ENCODE measurements at regions not wholly inside any gene's neighbourhood (a gene's known extent, or its start where the extent isn't known, plus 50 kb on each side); places are given as distances from the start of the nearest gene placed in this dataset.

DNA sequence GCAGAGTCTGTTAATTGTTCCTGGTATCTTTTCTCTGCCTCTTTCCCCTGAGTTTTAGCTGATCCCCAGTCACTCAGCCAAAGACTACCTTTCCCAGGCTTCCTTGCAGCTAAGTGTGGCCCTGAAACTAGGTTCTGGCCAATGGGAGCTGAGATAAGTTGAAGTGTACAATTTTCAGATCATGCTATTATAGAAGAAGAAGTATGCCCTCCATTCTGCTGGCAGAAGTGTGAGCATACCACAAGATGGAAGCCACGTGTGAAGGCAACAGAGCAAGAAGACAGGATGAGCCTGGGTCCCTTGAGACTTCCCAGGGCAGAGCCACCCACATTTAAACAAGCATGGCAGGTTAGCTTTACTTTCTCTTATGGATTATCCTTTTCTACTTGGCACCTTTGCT lies 273.2 kb downstream of the HIVEP2 start:
- no peak for DNase-seq (ENCODE audit: low read depth in 2 of 2)
- H3K4me3 ChIP-seq (replicated peaks in 1 of 2; ENCODE audit: low read depth in 2 of 2, low read length in 2 of 2): no peak overlapping the region
- TF ChIP-seq, protein P1, sequence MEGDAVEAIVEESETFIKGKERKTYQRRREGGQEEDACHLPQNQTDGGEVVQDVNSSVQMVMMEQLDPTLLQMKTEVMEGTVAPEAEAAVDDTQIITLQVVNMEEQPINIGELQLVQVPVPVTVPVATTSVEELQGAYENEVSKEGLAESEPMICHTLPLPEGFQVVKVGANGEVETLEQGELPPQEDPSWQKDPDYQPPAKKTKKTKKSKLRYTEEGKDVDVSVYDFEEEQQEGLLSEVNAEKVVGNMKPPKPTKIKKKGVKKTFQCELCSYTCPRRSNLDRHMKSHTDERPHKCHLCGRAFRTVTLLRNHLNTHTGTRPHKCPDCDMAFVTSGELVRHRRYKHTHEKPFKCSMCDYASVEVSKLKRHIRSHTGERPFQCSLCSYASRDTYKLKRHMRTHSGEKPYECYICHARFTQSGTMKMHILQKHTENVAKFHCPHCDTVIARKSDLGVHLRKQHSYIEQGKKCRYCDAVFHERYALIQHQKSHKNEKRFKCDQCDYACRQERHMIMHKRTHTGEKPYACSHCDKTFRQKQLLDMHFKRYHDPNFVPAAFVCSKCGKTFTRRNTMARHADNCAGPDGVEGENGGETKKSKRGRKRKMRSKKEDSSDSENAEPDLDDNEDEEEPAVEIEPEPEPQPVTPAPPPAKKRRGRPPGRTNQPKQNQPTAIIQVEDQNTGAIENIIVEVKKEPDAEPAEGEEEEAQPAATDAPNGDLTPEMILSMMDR (IDR thresholded peaks at IDR 0.05; ENCODE audit: low read depth, low read length): no peak

- DNase-seq (ENCODE audit: low read depth in 2 of 2): no peak
- TF ChIP-seq, protein P1 (IDR thresholded peaks at IDR 0.05; ENCODE audit: low read depth, low read length): no peak
- H3K4me3 ChIP-seq (replicated peaks in 1 of 2; ENCODE audit: low read depth in 2 of 2, low read length in 2 of 2): no peak overlapping the region
Observed at GRCh38 chr6:142675517-142675916, 269.5 kb downstream of the HIVEP2 start.

- TF ChIP-seq, protein P1 (IDR thresholded peaks at IDR 0.05; ENCODE audit: low read depth, low read length): no peak
- no peak overlapping the region for H3K4me3 ChIP-seq (replicated peaks in 1 of 2; ENCODE audit: low read depth in 2 of 2, low read length in 2 of 2)
- DNase-seq (ENCODE audit: low read depth in 2 of 2): no peak
Observed at GRCh38 chr6:142676027-142676443, 268.9 kb downstream of the HIVEP2 start.

- DNase-seq (ENCODE audit: low read depth in 2 of 2): no peak
- H3K4me3 ChIP-seq (replicated peaks in 1 of 2; ENCODE audit: low read depth in 2 of 2, low read length in 2 of 2): no peak overlapping the region
- TF ChIP-seq, protein P1 (IDR thresholded peaks at IDR 0.05; ENCODE audit: low read depth, low read length): no peak
Observed at GRCh38 chr6:142676647-142677192, 268.3 kb downstream of the HIVEP2 start.

DNA sequence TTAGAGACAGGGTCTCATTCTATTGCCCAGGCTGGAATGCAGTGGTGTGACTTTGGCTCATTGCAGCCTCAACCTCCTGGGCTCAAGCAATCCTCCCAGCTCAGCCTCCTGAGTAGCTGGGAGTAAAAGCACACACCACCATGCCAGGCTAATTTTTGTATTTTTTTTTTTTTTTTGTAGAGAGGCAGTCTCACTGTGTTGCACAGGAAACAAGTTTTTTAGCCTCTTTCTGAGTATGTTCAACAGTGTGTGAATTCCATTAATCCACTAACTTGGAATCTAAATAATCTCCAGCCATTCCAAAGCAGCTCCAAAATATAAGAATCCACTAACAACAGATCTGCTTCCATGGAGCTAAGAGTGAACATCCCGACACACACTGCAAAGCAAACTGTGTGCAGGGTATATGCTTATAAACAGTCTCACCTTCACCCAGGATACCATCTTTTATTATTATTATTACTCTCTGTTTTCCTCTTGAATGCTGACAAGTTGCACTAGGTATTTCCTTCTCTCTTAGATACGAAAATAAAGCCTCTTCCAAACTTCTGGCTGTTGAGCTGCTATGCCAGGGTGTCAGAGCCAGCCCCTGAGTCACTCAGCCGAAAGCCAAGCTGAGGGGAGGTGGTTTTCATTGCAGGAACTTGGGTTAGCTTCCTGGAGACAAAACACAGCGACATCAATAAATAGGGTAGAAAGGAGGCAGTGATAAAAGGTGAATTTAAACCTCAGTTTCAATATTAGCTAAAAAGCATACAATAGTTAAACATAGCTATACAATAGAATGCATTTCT lies 264.9 kb downstream of the HIVEP2 start:
- H3K4me3 ChIP-seq (replicated peaks in 1 of 2; ENCODE audit: low read depth in 2 of 2, low read length in 2 of 2): no peak overlapping the region
- peak; percentile 28 to 37 for DNase-seq (ENCODE audit: low read depth in 2 of 2)
- TF ChIP-seq, protein P1 (IDR thresholded peaks at IDR 0.05; ENCODE audit: low read depth, low read length): no peak

DNA sequence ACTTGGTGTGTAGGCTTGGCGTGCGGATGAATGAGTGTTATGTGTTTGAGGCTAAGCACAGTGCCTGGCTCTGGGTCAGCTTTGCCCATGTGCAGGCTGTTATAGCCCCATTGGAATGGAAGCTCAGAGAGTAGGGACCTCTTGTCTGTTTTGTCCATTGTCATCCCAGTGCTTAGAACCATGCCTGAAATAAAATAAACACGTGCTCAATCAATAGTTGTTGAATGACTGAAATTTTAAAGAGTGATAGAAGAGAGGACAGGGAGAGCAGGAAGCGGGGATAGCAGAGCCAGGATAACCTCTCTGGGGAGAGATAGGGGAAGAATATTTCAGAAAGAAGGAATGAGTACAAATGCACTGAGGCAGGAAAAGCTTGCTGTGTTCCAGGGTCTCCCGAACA lies 263.9 kb downstream of the HIVEP2 start:
- no peak for DNase-seq (ENCODE audit: low read depth in 2 of 2)
- H3K4me3 ChIP-seq (replicated peaks in 1 of 2; ENCODE audit: low read depth in 2 of 2, low read length in 2 of 2): no peak overlapping the region
- TF ChIP-seq, protein P1 (IDR thresholded peaks at IDR 0.05; ENCODE audit: low read depth, low read length): no peak

All from cardiac fibroblast (primary cell).